SU-DHL-6 (cell line): ENCODE measurements at regions not wholly inside any gene's neighbourhood (a gene's known extent, or its start where the extent isn't known, plus 50 kb on each side); places are given as distances from the start of the nearest gene placed in this dataset.

ENCODE experiments used
- H2AFZ ChIP-seq: fragments of 200-600 bp; sonication (generic); 2 replicates; pipeline ENCODE4 v1.6.1; 2014; ENCODE audit warnings: low read depth, mild to moderate bottlenecking, moderate library complexity, mixed read lengths, antibody characterized with exemption, low read length; ENCODE audit not compliant: severe bottlenecking
- H3F3A ChIP-seq: fragments of 200-600 bp; shearing (Covaris generic); 2 replicates; pipeline ENCODE4 v1.6.0; 2016; ENCODE audit warnings: antibody characterized with exemption, mild to moderate bottlenecking; ENCODE audit not compliant: insufficient read depth
- H3K27ac ChIP-seq: fragments of 200-600 bp; sonication (generic); 2 replicates; pipeline ENCODE4 v1.5.1; 2016; ENCODE audit warnings: low read depth, mild to moderate bottlenecking, low read length, moderate library complexity, mixed read lengths
- H3K27me3 ChIP-seq: fragments of 200-600 bp; sonication (generic), shearing (Covaris generic); 2 replicates; pipeline ENCODE4 v1.6.0; 2014; ENCODE audit warnings: mild to moderate bottlenecking, low read length
- H3K36me3 ChIP-seq: fragments of 200-600 bp; sonication (generic); 2 replicates; pipeline ENCODE4 v1.6.1; 2014; ENCODE audit warnings: mild to moderate bottlenecking, low read length, mixed read lengths
- H3K4me2 ChIP-seq: fragments of 300-600, 200-600 bp; shearing (Covaris generic), sonication (generic); 2 replicates; pipeline ENCODE4 v1.6.0; 2014; ENCODE audit warnings: low read length, low read depth, mild to moderate bottlenecking; ENCODE audit not compliant: poor library complexity, severe bottlenecking
- H3K4me3 ChIP-seq: fragments of 200-600 bp; sonication (generic); 2 replicates; pipeline ENCODE4 v1.5.1; 2014; ENCODE audit warnings: antibody characterized with exemption, low read length, mild to moderate bottlenecking, mixed read lengths; ENCODE audit not compliant: insufficient read depth, poor library complexity, severe bottlenecking
- H3K79me2 ChIP-seq: fragments of 200-600 bp; sonication (generic); 2 replicates; pipeline ENCODE4 v1.6.1; 2014; ENCODE audit warnings: mild to moderate bottlenecking, low read length, moderate library complexity; ENCODE audit not compliant: insufficient read depth
- H3K9ac ChIP-seq: fragments of 200-600 bp; sonication (generic); 2 replicates; pipeline ENCODE4 v1.7.0; 2014; ENCODE audit warnings: mild to moderate bottlenecking, low read length
- H3K9me2 ChIP-seq: fragments of 200-600 bp; sonication (generic); replicated peaks from 2 replicates; pipeline ENCODE4 v1.6.1; 2014; ENCODE audit warnings: low read length; ENCODE audit not compliant: insufficient read depth
- H3K9me3 ChIP-seq: fragments of 200-600 bp; sonication (generic); 2 replicates; pipeline ENCODE4 v1.6.1; 2014; ENCODE audit warnings: low read length, mixed read lengths; ENCODE audit not compliant: insufficient read depth
- H4K20me1 ChIP-seq: fragments of 200-600 bp; sonication (generic); 2 replicates; pipeline ENCODE4 v1.6.1; 2014; ENCODE audit warnings: low read depth, mild to moderate bottlenecking, antibody characterized with exemption, low read length, moderate library complexity, mixed read lengths
- CTCF ChIP-seq: fragments of 200-600 bp; sonication (generic); IDR thresholded peaks from one replicate; pipeline ENCODE4 v1.5.1; 2017; ENCODE audit warnings: antibody characterized with exemption, mild to moderate bottlenecking, low read length, moderate library complexity; ENCODE audit not compliant: insufficient read depth, poor library complexity, severe bottlenecking
- EZH2phosphoT487 ChIP-seq: fragments of 200-600 bp; sonication (generic), shearing (Covaris generic); conservative IDR thresholded peaks from 2 replicates; pipeline ENCODE4 v1.6.1; 2018; ENCODE audit warnings: mild to moderate bottlenecking, antibody characterized with exemption, low read length, moderate library complexity, mixed read lengths

GRCh38 chr9:22331533-22331932 is 115.1 kb upstream of the DMRTA1 start:
- no peaks in the 10 kb centered on the region for H4K20me1 ChIP-seq
- no peaks in the 10 kb centered on the region for H3K9me2 ChIP-seq
- no peak overlapping the region for H3K4me3 ChIP-seq
- H2AFZ ChIP-seq, result no peak overlapping the region
- H3K4me2 ChIP-seq, result no peak overlapping the region
- no peaks in the 10 kb centered on the region for H3F3A ChIP-seq
- H3K79me2 ChIP-seq, result no peaks in the 10 kb centered on the region
- no peaks in the 10 kb centered on the region for H3K27me3 ChIP-seq
- no peaks in the 10 kb centered on the region for H3K36me3 ChIP-seq
- H3K9me3 ChIP-seq, result no peaks in the 10 kb centered on the region; the same call in 1 of the 2 replicates
- H3K9ac ChIP-seq, result no peak overlapping the region
- H3K27ac ChIP-seq, result no peak overlapping the region
- no peak for TF ChIP-seq CTCF
- no peak for TF ChIP-seq EZH2phosphoT487

GRCh38 chr9:22332202-22332601 is 114.4 kb upstream of the DMRTA1 start:
- TF ChIP-seq CTCF, result no peak
- TF ChIP-seq EZH2phosphoT487, result no peak
- Histone ChIP-seq H3K4me3 (no peak overlapping the region), H3K79me2 (no peaks in the 10 kb centered on the region)

GRCh38 chr9:22337261-22337660 is 109.4 kb upstream of the DMRTA1 start:
- H2AFZ ChIP-seq, result no peak overlapping the region
- H3K9me2 ChIP-seq, result no peaks in the 10 kb centered on the region
- no peak overlapping the region for H3K9ac ChIP-seq
- H3F3A ChIP-seq, result no peaks in the 10 kb centered on the region
- no peaks in the 10 kb centered on the region for H3K79me2 ChIP-seq
- no peaks in the 10 kb centered on the region for H3K27me3 ChIP-seq
- H3K4me3 ChIP-seq, result no peak overlapping the region
- TF ChIP-seq CTCF (no peak), EZH2phosphoT487 (no peak)
- H4K20me1 ChIP-seq, result no peaks in the 10 kb centered on the region
- H3K36me3 ChIP-seq, result no peaks in the 10 kb centered on the region
- no peaks in the 10 kb centered on the region for H3K9me3 ChIP-seq
- no peak overlapping the region for H3K4me2 ChIP-seq
- no peak overlapping the region for H3K27ac ChIP-seq

More at GRCh38 chr9:22332202-22332601, 114.4 kb upstream of the DMRTA1 start:
- Histone ChIP-seq H3K27me3 (no peaks in the 10 kb centered on the region), H4K20me1 (no peaks in the 10 kb centered on the region), H3K9me2 (no peaks in the 10 kb centered on the region), H3K9me3 (no peaks in the 10 kb centered on the region; the same call in 1 of the 2 replicates), H2AFZ (no peak overlapping the region), H3F3A (no peaks in the 10 kb centered on the region), H3K9ac (no peak overlapping the region), H3K36me3 (no peaks in the 10 kb centered on the region), H3K4me2 (no peak overlapping the region), H3K27ac (no peak overlapping the region)
